AG04449 (cell line): ENCODE measurements at regions not wholly inside any gene's neighbourhood (a gene's known extent, or its start where the extent isn't known, plus 50 kb on each side); places are given as distances from the start of the nearest gene placed in this dataset.

Experiments used
- CTCF ChIA-PET: fragments of 350-600 bp; formaldehyde crosslinking; extraction: SDS; loops from one replicate; lab custom pipeline; 2021; ENCODE audit warnings: antibody characterized with exemption; lab: Yijun Ruan, JAX
- POLR2A ChIA-PET: fragments of 400-600, 350-600 bp; formaldehyde crosslinking; extraction: SDS; loops from one replicate; lab custom pipeline; 2020; ENCODE audit warnings: antibody characterized with exemption, inconsistent platforms; lab: Yijun Ruan, JAX
- DNase-seq: peaks from one replicate; pipeline ENCODE4 v3.0.0-alpha.2; 2010; ENCODE audit warnings: low read depth, low spot score
- H3K4me3 ChIP-seq: 2 replicates; pipeline ENCODE4 v1.5.1; 2011; ENCODE audit warnings: low read depth, mild to moderate bottlenecking, control low read depth, low read length
- CTCF ChIP-seq: IDR thresholded peaks from one replicate; pipeline ENCODE4 v1.5.1; 2011; ENCODE audit warnings: mild to moderate bottlenecking, moderate library complexity, low read length, control low read depth, inconsistent platforms; ENCODE audit not compliant: insufficient read depth; ENCODE audit errors: missing control alignments

- no peak for DNase-seq
- TF ChIP-seq CTCF: no peak
- ChIA-PET CTCF (no interaction called here), POLR2A (no interaction called here)
- no peak overlapping the region for H3K4me3 ChIP-seq
Measured at GRCh38 chr2:41750829-41751228, 297.0 kb upstream of the PKDCC start.

- TF ChIP-seq CTCF: no peak
- ChIA-PET POLR2A (no interaction called here), CTCF (no interaction called here)
- no peak overlapping the region for H3K4me3 ChIP-seq
- DNase-seq: no peak
Measured at GRCh38 chr2:41759880-41760279, 287.9 kb upstream of the PKDCC start.

- POLR2A ChIA-PET: no interaction called here
- CTCF ChIA-PET: no interaction called here
- H3K4me3 ChIP-seq: no peak overlapping the region
- DNase-seq: no peak
- no peak for TF ChIP-seq CTCF
Measured at GRCh38 chr2:41763141-41763540, 284.7 kb upstream of the PKDCC start.

- no peak overlapping the region for H3K4me3 ChIP-seq
- POLR2A ChIA-PET: no interaction called here
- TF ChIP-seq CTCF: no peak
- CTCF ChIA-PET: no interaction called here
- no peak for DNase-seq
Measured at GRCh38 chr2:41764131-41764530, 283.7 kb upstream of the PKDCC start.

- ChIA-PET CTCF (no interaction called here), POLR2A (no interaction called here)
- H3K4me3 ChIP-seq: no peak overlapping the region
- no peak for DNase-seq
- no peak for TF ChIP-seq CTCF
Measured at GRCh38 chr2:41764919-41765318, 282.9 kb upstream of the PKDCC start.

- H3K4me3 ChIP-seq: no peak overlapping the region
- no peak for TF ChIP-seq CTCF
- ChIA-PET POLR2A (no interaction called here), CTCF (no interaction called here)
- no peak for DNase-seq
Measured at GRCh38 chr2:41768310-41768709, 279.5 kb upstream of the PKDCC start.

- DNase-seq: no peak
- ChIA-PET CTCF (no interaction called here), POLR2A (no interaction called here)
- no peak for TF ChIP-seq CTCF
- H3K4me3 ChIP-seq: no peak overlapping the region
Measured at GRCh38 chr2:41771710-41772109, 276.1 kb upstream of the PKDCC start.
